DMS53 treated with DMSO at 0.1 percent for 48 hours (cell line): ENCODE measurements at regions not wholly inside any gene's neighbourhood (a gene's known extent, or its start where the extent isn't known, plus 50 kb on each side); places are given as distances from the start of the nearest gene placed in this dataset.
A peak's percentile ranks its signal among the peaks of the same experiment; 100 is the strongest.

Source experiments
- DNase-seq: peaks from one replicate; lab custom pipeline; 2025; ENCODE audit not compliant: unreplicated experiment; lab: John Stamatoyannopoulos, UW

DNA sequence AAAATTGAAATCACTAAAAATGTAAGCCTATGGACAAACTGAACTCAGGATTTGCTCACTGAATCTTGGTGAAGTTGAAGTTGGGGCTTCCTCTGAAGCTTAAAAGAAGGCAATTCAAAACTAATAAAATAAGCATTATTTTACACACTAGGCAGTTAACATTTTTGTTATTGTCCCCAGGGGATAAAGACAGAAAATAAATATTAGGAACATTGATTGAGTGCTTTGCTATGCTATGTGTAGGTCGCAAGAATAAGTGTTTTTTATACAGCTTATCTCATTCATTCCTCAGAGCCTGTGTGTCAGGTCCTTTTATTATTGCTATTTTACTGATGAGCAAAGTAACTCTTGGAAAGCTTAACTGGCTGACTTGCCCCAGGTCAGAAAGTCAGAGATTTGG is 82.2 kb downstream of the ZNF608 start:
- DNase-seq = no peak

GRCh38 chr5:124663101-124663506 is 83.3 kb downstream of the ZNF608 start:
- DNase-seq = peak; percentile 80

- peak; percentile 71 for DNase-seq
Observed at GRCh38 chr5:124662181-124662781, 84.2 kb downstream of the ZNF608 start.

DNA sequence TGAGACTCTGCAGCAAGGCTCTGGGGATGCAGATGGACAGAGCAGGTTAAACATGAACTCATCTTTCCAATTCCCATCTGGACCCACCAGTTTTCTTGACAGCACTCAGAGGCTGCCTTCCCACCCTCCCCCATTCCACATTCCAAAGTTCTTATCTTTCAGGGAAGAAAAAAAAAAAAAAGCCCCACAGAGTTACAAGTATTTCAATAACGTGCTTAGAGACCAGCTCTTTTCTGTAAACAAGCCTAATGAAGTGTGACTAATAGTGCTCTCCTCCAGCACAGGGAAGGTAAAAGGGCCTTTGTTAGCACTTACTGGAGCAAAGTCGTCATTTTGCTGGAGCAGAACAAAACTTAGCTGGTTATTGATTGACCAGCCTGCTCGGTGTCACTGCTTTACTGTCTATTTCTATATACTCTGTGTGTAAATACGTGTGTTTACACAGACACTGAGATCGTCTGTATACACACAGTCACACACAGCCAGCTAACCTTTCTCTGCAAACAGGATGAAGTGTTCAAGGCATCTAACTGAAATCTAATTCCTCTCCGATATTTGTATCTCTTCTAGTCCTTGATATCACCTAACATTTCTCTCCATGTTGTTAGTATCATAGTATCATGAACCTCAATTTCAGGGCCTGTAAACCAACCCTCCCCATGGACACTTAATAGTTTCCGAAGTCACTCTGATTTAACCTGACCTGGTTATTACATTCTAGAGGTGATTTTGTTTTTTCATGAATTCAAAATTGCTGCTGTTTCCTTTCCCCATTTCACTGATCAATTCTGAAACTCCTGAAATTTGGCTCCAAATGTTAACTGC is 84.9 kb downstream of the ZNF608 start:
- peak; percentile 99 for DNase-seq

DNA sequence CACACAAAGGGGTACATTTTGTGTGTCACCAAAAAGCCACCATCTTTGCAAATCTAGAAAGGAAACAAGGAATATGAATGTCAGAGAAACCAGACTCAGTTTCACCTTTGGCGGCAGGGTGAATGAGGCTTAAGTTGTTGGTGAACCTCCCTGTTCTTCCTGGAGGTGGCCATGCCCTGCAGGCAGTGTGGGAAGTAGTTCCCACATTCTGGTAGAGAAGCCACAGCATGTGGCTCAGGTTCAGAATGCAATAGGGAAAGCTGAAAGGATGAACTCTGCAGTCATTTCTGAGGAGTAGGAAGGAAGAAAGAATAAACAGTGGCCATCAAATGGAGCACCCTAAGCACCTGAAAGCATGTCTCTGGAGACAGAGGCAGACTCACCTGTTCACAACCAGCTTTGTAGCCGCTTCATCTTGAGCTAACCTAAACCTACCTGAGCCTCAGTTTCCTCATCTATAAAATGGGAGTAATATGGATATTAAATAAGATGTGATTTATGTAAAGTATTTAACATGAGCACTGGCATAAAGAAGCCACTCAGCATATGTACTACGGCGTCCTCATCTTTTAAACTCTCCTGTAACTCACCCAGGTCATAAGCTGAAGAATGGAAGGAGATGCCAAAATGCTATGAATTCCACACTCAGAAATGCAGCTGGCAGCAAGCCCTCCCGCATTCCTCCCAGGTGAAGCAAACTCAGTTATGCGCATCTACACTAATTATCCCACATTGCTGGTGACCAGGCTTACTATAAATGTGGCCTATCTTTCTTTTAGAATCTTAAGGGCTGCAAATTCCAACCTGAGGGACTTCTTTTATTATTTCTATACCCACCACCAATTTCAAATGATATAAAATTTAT is 86.0 kb downstream of the ZNF608 start:
- no peak for DNase-seq

DNA sequence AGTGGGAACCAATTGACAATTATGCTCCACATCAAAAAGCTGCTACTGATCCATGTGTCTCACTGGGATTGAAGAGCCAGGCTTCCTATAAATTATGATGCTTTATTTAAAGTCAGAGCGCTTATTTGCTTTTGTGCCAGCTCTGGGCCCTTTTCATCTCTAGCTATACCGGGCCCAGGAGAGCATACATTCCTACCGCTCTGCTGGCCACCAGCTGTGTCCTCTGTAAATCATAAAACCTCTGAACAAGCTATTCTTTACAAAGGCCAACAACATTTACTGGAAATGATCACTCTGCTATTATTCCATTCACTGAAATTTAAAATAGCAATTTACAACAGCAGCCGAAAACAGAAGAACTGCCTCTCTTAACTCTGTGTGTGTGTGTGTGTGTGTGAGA is 86.6 kb downstream of the ZNF608 start:
- peak; percentile 59 for DNase-seq

DNA sequence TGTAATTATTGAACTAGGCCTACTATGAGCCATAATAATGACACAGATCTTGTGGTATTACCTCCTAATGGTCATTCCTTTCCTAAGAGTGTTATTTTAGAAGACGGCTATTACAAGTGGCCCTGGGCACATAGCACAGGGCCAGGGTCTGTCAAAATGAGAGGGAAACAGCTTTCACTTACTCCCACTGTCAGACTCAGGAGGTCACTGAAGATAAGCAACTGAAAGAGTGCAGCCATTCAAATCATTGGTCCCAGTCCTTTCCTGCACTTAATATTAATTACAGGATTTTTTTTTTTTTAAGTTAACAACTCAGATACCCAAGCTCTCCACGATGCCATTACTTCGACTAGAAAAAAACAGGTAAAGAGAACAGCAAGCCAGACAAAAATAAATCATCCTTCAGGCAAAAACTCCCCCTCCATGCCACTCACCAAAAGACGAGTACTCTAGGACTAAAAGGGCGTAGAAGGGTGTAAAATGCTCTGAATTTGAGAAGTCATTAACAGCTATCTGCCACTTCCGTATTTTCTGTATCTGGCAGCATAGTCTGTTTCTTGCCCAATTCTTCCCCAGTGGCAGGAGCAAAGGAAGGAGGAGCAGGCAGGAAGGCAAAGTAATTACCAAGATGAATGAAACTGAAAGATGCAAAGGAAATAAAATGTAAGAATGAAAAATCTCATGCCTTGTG is 87.4 kb downstream of the ZNF608 start:
- DNase-seq = no peak

GRCh38 chr5:124655921-124656511 is 90.4 kb downstream of the ZNF608 start:
- DNase-seq = peak; percentile 99

- DNase-seq = peak; percentile 90
Observed at GRCh38 chr5:124655251-124655917, 91.1 kb downstream of the ZNF608 start.

- no peak for DNase-seq
Observed at GRCh38 chr5:124654418-124654817, 92.0 kb downstream of the ZNF608 start.

DNA sequence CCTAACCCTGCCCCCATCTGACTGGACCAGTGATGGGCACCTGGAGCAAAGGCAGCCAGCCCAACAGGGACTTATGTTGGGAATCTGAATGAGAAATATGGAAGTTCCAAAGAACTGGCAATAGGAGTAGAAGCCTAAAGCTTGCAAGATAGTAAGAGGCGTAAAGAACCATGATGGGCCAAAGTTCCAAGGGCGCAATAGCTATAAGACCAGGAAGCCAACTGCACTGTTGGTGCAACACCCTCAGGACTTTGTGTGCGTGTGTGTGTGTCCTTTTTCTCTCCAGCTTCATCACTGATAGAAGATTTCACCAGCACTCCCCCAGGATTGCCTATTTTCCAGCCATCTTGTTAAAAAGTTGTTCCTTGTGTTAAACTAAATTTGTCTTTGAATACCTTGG is 92.8 kb downstream of the ZNF608 start:
- no peak for DNase-seq

GRCh38 chr5:124652892-124653441 is 93.5 kb downstream of the ZNF608 start:
- no peak for DNase-seq

DNA sequence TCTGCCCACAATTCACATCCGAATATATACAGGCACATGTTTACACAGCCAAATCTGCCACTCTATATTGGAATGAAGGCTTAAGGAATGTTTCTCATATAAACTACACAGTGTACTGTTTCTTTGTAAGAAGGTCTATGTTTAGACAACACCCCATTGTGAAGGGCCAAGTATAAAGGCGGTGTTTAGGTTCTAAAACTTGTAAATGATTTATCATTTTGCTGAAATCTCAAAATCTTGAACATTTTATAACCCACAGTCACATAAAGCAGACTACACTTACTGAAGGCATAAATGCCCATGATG is 94.0 kb downstream of the ZNF608 start:
- DNase-seq = no peak

DNA sequence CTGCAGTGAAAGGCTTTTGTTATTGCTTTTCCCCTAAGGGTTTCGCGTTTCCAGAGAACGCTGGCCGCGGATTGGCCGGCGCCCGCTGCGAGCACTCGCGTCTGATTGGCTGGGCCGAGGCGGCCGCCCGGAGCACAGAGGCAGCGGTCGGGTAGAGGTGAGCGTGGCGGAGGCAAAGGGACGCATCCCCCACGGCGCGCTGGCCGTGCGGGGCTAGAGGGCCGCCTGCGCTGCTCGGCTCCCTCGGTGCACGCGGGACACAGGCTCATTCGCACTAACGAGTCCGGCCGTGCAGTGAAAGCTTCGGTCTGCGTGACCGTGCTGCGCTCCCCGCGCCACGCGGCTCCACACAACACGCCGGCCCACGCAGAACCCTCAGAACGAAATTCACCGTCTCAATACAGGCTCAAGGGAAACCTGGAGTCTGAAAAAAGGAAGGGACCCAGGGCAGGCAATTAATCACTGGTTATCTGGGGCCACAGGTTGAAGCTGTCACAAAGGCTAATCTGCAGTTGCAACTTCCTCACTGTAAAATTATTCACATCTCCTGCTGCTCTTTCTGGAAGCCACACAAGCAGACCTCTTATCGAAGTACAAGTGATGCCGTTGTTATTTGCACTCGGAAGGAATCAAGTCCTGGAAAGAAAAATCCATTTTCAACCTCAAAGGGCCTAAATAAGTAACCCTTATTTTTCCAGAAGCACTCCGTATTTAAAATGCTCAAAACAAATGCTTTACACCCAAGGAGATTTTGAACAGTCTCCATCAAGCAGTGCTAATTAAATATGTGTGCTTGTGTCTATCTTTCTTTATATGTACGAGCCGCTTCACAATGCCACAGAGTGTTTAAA is 94.6 kb downstream of the ZNF608 start:
- DNase-seq = peak; percentile 82

DNA sequence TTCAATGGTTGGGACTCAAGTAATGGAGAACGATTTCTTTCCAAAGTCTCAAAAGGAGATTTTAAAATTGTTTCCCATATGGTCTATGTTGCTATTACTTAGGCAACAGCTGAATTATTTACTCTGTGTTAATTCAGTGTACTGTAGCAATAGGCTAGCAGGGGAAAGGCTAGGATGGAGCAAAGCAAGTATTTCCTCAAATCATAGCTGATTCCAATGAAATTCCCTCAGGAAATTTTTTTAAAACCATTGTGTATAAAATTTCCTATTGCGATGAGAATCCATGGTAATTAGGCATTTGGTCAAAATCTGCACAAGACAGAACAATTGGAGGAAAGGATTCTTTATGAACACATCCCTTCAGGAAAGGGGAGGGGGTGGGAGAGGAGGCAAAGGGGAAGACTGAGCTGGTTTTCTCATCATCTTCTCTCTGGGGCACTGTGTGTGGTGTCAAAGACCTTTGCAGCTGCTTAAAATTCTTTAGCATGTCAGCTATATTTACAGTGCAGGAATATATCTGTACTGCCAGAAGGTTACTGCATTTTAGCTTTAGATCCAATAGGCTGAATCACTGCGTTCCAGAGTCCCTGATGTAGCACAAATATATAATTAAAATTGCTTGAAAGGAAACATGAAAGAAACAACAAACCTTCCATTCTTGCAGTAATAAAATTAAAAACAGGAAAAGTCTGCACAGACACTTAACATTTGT is 95.3 kb downstream of the ZNF608 start:
- no peak for DNase-seq

DNA sequence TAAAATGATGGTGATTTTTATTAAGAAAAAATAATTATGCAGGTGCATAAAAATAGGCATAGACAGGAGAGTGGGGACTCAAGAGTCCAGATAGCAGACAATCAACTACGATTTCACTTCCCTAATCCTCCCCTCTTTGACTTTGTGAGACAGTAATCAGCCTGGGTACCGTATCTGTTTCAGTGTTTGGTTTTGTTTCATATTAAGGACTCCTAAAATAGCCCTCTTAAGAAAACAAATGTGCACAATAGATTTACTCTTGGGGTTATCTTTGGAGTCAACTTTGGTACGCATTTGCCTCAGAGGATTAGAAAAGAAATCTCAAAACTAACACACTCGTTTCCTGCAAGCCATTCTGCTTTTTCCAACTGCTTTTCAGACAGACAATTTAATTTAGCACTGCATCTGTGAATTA is 96.3 kb downstream of the ZNF608 start:
- DNase-seq = peak; percentile 78

DNA sequence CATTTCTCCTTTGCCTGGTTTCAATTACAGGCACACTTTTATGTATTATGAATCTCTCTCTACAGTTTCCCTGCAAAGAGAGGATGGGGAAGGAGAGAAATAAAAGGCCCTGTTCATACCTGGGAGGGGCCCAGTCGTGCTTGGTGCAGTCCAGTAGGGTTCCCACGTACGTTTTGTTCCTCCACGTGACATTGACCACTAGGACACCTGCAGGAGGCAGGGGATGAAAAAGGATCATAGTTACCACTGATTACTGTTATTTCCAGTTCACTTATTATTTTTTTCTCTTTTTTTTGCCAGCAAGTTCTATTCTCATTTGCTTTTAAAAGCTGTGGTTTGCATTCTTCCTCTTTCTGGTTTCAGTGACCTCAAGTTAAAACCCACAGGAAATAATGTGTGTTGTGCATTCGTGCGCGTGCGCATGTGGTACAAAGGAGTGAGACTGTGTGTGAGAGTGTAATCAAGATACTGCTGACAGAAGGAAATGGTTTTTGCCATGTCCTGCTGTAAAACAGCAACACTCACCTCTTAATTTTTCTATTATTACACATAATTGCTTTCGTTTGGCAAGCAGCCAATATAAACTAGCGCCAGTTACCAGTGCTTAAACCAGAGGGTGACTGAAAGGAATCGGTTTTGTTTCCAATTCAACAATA is 96.8 kb downstream of the ZNF608 start:
- peak; percentile 78 for DNase-seq

DNA sequence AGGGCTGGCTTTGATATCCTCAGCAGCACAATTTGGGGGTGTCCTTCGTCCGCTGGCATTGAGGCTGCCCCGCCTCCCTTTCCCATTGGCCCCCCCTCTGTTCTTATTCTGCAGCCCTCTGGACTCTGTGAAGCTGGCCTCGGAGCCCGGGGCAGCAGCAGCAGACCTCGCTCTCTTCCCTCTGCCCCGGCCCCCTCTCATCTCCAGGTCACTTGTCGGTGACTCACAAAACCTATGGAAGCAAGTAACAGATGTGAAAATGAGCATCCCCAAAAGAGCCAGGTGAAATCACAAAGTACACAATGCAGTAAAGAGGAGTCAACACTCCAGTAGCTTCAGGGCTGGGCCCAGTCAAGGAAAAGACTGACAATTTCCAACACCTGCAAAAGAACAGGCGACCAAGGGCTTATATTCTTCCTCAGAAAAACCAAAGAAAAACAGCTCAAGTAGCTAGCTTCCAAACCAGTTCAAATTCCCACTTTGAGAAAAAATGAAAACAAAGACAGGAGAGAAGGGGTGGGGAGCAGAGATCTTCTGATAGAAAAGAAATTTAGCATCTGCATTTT is 97.5 kb downstream of the ZNF608 start:
- peak; percentile 93 for DNase-seq
